T-helper 1 cell treated with Interleukin-12 subunit alpha and Interleukin-12 subunit beta and Interleukin-4 antibody, amounts not matched to agents 30 μg/mL and 1 μg/mL, for 36 hours (primary cell): ENCODE measurements at regions not wholly inside any gene's neighbourhood (a gene's known extent, or its start where the extent isn't known, plus 50 kb on each side); places are given as distances from the start of the nearest gene placed in this dataset.
"Not testable (repeated sequence)": the region's sequence is repeated elsewhere in the genome, so short reads cannot be mapped to it uniquely, and the experiment has no call there.

Source experiments
- H3K27ac Mint-ChIP-seq: one replicate; pipeline ENCODE4 v1.8.0; 2021; ENCODE audit warnings: mild to moderate bottlenecking, mixed read lengths
- H3K27me3 Mint-ChIP-seq: one replicate; pipeline ENCODE4 v1.8.0; 2021; ENCODE audit warnings: low read depth, mixed read lengths
- H3K36me3 Mint-ChIP-seq: one replicate; pipeline ENCODE4 v1.8.0; 2021; ENCODE audit warnings: low read depth, mixed read lengths
- H3K4me1 Mint-ChIP-seq: one replicate; pipeline ENCODE4 v1.8.0; 2021; ENCODE audit warnings: low read depth, mixed read lengths
- H3K4me3 Mint-ChIP-seq: one replicate; pipeline ENCODE4 v1.8.0; 2021; ENCODE audit warnings: mild to moderate bottlenecking, moderate library complexity, mixed read lengths
- H3K9me3 Mint-ChIP-seq: one replicate; pipeline ENCODE4 v1.8.0; 2021; ENCODE audit warnings: mixed read lengths

- Mint-ChIP-seq H3K4me3 (no peak overlapping the region), H3K36me3 (no peaks in the 10 kb centered on the region), H3K27ac (no peak overlapping the region), H3K4me1 (no peaks in the 10 kb centered on the region), H3K27me3 (peaks cover 7% of the 10 kb centered on the region), H3K9me3 (no peaks in the 10 kb centered on the region)
Observed at GRCh38 chr1:29756901-29757725, 520.8 kb downstream of the PTPRU start.

- Mint-ChIP-seq H3K27ac (no peak overlapping the region), H3K4me1 (no peaks in the 10 kb centered on the region), H3K9me3 (no peaks in the 10 kb centered on the region), H3K27me3 (peaks cover 7% of the 10 kb centered on the region), H3K4me3 (no peak overlapping the region), H3K36me3 (no peaks in the 10 kb centered on the region)
Observed at GRCh38 chr1:29756498-29756897, 520.2 kb downstream of the PTPRU start.

GRCh38 chr1:29756085-29756484 is 519.8 kb downstream of the PTPRU start:
- no peak overlapping the region for H3K27ac Mint-ChIP-seq
- peaks cover 10% of the 10 kb centered on the region for H3K27me3 Mint-ChIP-seq
- no peak overlapping the region for H3K4me3 Mint-ChIP-seq
- H3K9me3 Mint-ChIP-seq: no peaks in the 10 kb centered on the region
- no peaks in the 10 kb centered on the region for H3K36me3 Mint-ChIP-seq
- no peaks in the 10 kb centered on the region for H3K4me1 Mint-ChIP-seq

GRCh38 chr1:29755412-29756015 is 519.2 kb downstream of the PTPRU start:
- H3K4me1 Mint-ChIP-seq, H3K36me3 Mint-ChIP-seq, H3K9me3 Mint-ChIP-seq, H3K27ac Mint-ChIP-seq, H3K4me3 Mint-ChIP-seq: not testable (repeated sequence)
- H3K27me3 Mint-ChIP-seq: peaks cover 12% of the 10 kb centered on the region

- Mint-ChIP-seq H3K4me3 (no peak overlapping the region), H3K27me3 (peaks cover 12% of the 10 kb centered on the region)
Observed at GRCh38 chr1:29754573-29755375, 518.5 kb downstream of the PTPRU start.

DNA sequence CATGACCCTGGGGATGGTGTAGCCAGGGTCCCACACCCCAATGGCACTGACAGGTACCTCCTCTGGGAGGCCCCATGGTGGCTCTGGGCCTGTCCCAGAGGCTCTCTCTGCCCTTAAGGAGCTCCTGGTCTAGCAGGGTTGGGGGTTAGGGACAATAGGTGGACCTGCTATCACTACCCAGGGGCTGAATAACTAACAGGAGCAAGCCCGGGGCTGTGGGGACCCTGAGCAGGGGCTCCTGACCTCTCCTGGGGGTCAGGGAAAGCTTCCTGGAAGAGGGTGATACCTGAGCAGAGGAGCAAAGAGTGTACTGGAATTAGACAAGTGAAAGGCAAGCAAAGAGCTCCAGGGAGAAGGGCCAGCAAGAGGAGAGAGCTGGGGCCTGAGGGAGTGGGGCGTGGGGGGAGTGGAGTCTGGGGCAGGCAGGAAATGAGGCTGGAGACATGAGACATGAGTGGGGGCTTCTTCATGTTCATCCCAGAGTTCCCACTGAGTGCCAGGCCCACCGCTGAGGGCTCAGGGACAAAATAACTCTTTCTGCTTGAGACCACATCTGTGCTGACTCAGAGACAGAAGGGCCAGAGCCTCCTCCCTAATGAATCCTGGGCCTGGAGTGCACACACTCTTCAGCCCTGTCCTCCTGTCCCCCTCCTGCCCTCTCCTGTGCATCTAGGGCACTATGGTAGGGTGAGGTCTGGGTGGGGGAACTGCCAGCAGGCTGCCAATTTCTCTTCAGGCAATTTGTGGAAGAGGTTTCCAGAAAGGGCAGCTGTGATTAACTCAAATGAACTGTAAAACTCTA is 517.6 kb downstream of the PTPRU start:
- H3K27ac Mint-ChIP-seq: no peak overlapping the region
- H3K36me3 Mint-ChIP-seq: no peaks in the 10 kb centered on the region
- peaks cover 12% of the 10 kb centered on the region for H3K27me3 Mint-ChIP-seq
- no peaks in the 10 kb centered on the region for H3K4me1 Mint-ChIP-seq
- no peak overlapping the region for H3K4me3 Mint-ChIP-seq
- no peaks in the 10 kb centered on the region for H3K9me3 Mint-ChIP-seq

More at GRCh38 chr1:29754573-29755375, 518.5 kb downstream of the PTPRU start:
- no peaks in the 10 kb centered on the region for H3K4me1 Mint-ChIP-seq
- no peak overlapping the region for H3K27ac Mint-ChIP-seq
- no peaks in the 10 kb centered on the region for H3K9me3 Mint-ChIP-seq
- no peaks in the 10 kb centered on the region for H3K36me3 Mint-ChIP-seq

- Mint-ChIP-seq H3K27ac (no peak overlapping the region), H3K4me1 (no peaks in the 10 kb centered on the region), H3K36me3 (no peaks in the 10 kb centered on the region), H3K27me3 (peaks cover 12% of the 10 kb centered on the region), H3K4me3 (no peak overlapping the region), H3K9me3 (no peaks in the 10 kb centered on the region)
Observed at GRCh38 chr1:29753244-29753643, 516.9 kb downstream of the PTPRU start.

DNA sequence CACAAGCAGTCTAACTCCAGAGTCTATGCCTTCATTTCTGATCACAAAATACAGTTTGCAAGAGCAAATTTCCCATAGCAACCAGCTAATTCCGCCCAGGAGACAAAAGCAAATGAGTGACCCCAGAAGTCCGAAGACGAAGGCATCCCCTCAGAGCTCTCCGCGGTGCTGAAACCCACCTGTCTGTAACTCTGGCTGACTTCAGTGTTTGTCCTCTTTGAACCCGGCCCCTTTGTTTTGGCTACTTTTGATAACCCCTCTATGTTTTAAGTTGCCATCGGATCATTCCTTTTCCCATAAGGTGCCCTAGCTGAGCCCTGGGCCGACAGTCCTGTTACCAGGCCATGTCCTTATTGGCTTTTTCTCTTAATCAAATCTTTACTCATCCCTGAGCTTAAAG is 515.8 kb downstream of the PTPRU start:
- H3K4me3 Mint-ChIP-seq: no peak overlapping the region
- H3K4me1 Mint-ChIP-seq: no peaks in the 10 kb centered on the region
- H3K9me3 Mint-ChIP-seq: no peaks in the 10 kb centered on the region
- no peaks in the 10 kb centered on the region for H3K36me3 Mint-ChIP-seq
- H3K27ac Mint-ChIP-seq: no peak overlapping the region
- peaks cover 11% of the 10 kb centered on the region for H3K27me3 Mint-ChIP-seq

- no peaks in the 10 kb centered on the region for H3K9me3 Mint-ChIP-seq
- H3K4me3 Mint-ChIP-seq: no peak overlapping the region
- no peaks in the 10 kb centered on the region for H3K36me3 Mint-ChIP-seq
- no peak overlapping the region for H3K27ac Mint-ChIP-seq
- peaks cover 11% of the 10 kb centered on the region for H3K27me3 Mint-ChIP-seq
- H3K4me1 Mint-ChIP-seq: no peaks in the 10 kb centered on the region
Observed at GRCh38 chr1:29749024-29749945, 513.0 kb downstream of the PTPRU start.

GRCh38 chr1:29747196-29747595 is 510.9 kb downstream of the PTPRU start:
- Mint-ChIP-seq H3K36me3 (no peaks in the 10 kb centered on the region), H3K27ac (no peak overlapping the region), H3K9me3 (no peaks in the 10 kb centered on the region), H3K27me3 (peaks cover 9% of the 10 kb centered on the region), H3K4me1 (no peaks in the 10 kb centered on the region), H3K4me3 (no peak overlapping the region)

- H3K9me3 Mint-ChIP-seq: no peaks in the 10 kb centered on the region
- H3K36me3 Mint-ChIP-seq: no peaks in the 10 kb centered on the region
- H3K27ac Mint-ChIP-seq: no peak overlapping the region
- H3K4me3 Mint-ChIP-seq: no peak overlapping the region
- peaks cover 6% of the 10 kb centered on the region for H3K27me3 Mint-ChIP-seq
- no peaks in the 10 kb centered on the region for H3K4me1 Mint-ChIP-seq
Observed at GRCh38 chr1:29746076-29746665, 509.8 kb downstream of the PTPRU start.

DNA sequence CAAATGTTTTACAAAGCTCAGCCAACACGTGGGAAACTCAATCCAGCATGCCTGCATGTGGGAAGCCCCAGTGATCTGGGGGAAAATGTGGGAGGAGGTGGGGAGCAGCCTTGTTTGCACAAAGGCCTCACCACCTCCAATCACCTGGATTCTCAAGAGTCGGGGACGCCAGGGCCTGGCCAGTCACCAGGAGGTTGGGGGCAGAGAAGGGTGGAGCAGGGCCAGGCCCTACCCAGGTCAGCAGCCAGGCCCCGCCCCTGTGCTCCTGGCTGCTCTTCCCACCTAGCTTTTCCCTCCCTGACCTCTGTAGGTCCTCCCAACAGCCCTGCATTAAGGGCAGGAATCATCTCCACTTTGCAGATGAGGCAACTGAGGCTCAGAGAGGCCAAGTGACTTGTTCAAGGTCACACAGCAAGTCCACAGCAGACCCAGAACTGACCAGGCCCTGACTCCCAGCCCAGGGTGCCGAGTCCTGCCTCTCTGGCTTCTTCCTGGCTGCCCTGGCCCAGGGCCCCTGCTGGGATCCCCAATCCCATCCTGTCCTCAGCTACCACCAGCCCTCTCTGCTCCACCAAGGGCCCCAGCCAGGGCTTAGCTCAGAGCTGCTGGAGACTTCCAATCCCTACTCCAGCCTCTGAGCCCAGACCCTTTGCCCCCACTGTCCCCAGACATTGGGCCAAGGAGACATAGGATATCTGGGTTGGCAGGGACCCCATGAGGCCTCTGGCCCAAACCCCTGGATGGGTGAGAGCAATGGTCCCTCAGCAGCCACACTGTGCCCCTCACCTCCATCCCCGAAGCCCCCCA is 508.6 kb downstream of the PTPRU start:
- Mint-ChIP-seq H3K9me3 (no peaks in the 10 kb centered on the region), H3K4me3 (no peak overlapping the region), H3K27ac (no peak overlapping the region), H3K4me1 (no peaks in the 10 kb centered on the region), H3K36me3 (no peaks in the 10 kb centered on the region), H3K27me3 (peaks cover 3% of the 10 kb centered on the region)
